Mammary epithelial cell (primary cell): ENCODE measurements at regions not wholly inside any gene's neighbourhood (a gene's known extent, or its start where the extent isn't known, plus 50 kb on each side); places are given as distances from the start of the nearest gene placed in this dataset.

ENCODE experiments used
- CTCF ChIP-seq, 2 donors: IDR thresholded peaks in 1 of 2; conservative IDR thresholded peaks in 1 of 2; 2 replicates each; pipeline ENCODE4 v1.5.1; 2011 to 2012; ENCODE audit warnings: inconsistent platforms in 2 of 2, low read length in 2 of 2, mild to moderate bottlenecking in 2 of 2, control low read depth in 1 of 2, low read depth in 1 of 2; ENCODE audit not compliant: insufficient read depth in 1 of 2; ENCODE audit errors: extremely low read depth in 1 of 2
- EZH2 ChIP-seq: IDR thresholded peaks from 2 replicates; pipeline ENCODE4 v1.6.1; 2012; ENCODE audit warnings: low read length, inconsistent platforms, borderline replicate concordance

- TF ChIP-seq CTCF (conservative IDR thresholded peaks at IDR 0.05 in 1 of 2, IDR thresholded peaks at IDR 0.05 in 1 of 2; ENCODE audit: extremely low read depth in 1 of 2, insufficient read depth in 1 of 2, low read depth in 1 of 2, low read length in 2 of 2) (no peak), EZH2 (no peak)
These were observed 547.6 kb upstream of the WWC1 start for GRCh38 chr5:167743695-167744464.
